ENCODE measurements at regions not wholly inside any gene's neighbourhood (a gene's known extent, or its start where the extent isn't known, plus 50 kb on each side); places are given as distances from the start of the nearest gene placed in this dataset.

- Mint-ChIP-seq H3K27me3 (ENCODE audit: low read depth) (peaks cover 51% of the 10 kb centered on the region), H3K4me1 (no peaks in the 10 kb centered on the region), H3K36me3 (ENCODE audit: low read depth) (no peaks in the 10 kb centered on the region), H3K4me3 (no peak overlapping the region), H3K9me3 (peaks cover 5% of the 10 kb centered on the region), H3K27ac (no peak overlapping the region)
- TF ChIP-seq, protein P1, sequence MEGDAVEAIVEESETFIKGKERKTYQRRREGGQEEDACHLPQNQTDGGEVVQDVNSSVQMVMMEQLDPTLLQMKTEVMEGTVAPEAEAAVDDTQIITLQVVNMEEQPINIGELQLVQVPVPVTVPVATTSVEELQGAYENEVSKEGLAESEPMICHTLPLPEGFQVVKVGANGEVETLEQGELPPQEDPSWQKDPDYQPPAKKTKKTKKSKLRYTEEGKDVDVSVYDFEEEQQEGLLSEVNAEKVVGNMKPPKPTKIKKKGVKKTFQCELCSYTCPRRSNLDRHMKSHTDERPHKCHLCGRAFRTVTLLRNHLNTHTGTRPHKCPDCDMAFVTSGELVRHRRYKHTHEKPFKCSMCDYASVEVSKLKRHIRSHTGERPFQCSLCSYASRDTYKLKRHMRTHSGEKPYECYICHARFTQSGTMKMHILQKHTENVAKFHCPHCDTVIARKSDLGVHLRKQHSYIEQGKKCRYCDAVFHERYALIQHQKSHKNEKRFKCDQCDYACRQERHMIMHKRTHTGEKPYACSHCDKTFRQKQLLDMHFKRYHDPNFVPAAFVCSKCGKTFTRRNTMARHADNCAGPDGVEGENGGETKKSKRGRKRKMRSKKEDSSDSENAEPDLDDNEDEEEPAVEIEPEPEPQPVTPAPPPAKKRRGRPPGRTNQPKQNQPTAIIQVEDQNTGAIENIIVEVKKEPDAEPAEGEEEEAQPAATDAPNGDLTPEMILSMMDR (IDR thresholded peaks at IDR 0.05; ENCODE audit: unreplicated experiment in 3 of 3): no peak
These were observed 307.0 kb upstream of the IRX5 start for GRCh38 chr16:54623636-54624035.

DNA sequence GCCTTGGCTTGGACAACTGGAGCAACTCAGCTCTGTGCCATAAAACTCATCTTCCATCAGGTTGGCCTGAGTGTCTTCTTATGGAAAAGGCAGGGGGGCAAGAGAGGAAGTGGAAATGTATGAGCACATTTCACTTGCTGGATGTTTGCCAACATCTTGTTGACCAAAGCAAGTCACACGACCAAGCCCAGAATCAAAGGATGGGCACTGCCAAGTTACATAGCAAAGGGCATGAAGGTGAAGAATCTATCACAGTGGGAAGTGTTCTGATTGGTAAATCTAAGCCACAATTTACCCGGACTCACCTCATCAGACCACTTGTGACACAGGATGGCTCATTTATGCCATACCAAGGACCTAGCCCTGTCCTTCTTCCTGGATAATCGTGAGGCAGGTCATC is 310.5 kb upstream of the IRX5 start:
- no peaks in the 10 kb centered on the region for H3K36me3 Mint-ChIP-seq (ENCODE audit: low read depth)
- TF ChIP-seq, protein P1 (IDR thresholded peaks at IDR 0.05; ENCODE audit: unreplicated experiment in 3 of 3): no peak
- peaks cover 8% of the 10 kb centered on the region for H3K9me3 Mint-ChIP-seq
- no peak overlapping the region for H3K4me3 Mint-ChIP-seq
- peaks cover 48% of the 10 kb centered on the region for H3K27me3 Mint-ChIP-seq (ENCODE audit: low read depth)
- no peak overlapping the region for H3K27ac Mint-ChIP-seq
- H3K4me1 Mint-ChIP-seq: no peaks in the 10 kb centered on the region

GRCh38 chr16:54616610-54617009 is 314.1 kb upstream of the IRX5 start:
- peaks cover 32% of the 10 kb centered on the region for H3K27me3 Mint-ChIP-seq (ENCODE audit: low read depth)
- peaks cover 10% of the 10 kb centered on the region for H3K9me3 Mint-ChIP-seq
- H3K4me3 Mint-ChIP-seq: no peak overlapping the region
- TF ChIP-seq, protein P1 (IDR thresholded peaks at IDR 0.05; ENCODE audit: unreplicated experiment in 3 of 3): no peak
- H3K27ac Mint-ChIP-seq: no peak overlapping the region
- no peaks in the 10 kb centered on the region for H3K36me3 Mint-ChIP-seq (ENCODE audit: low read depth)
- no peaks in the 10 kb centered on the region for H3K4me1 Mint-ChIP-seq

DNA sequence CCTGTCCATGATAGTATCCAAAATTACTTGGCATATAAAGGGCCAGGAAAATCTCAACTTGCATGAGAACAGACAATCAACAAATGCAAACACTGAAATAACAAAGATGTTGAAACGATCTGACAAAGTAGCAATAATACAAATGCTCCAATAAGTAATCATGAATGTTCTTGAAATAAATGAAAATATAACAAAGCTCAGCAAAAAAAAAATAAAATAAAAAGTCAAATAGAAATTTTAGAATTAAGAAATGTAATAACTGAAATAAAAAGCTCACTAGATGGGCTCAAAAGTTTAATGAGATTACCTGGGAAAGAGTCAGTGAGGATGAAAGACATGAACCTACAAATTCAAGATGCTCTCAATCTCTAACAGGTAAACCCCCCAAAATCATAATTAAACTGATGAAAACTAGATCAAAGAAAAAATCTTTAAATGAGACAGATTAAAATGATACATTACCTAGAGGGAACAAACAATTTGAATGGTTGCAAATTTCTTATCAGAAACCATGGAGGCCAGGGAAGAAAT is 319.0 kb upstream of the IRX3 start:
- no peak overlapping the region for H3K27ac Mint-ChIP-seq
- peaks cover 8% of the 10 kb centered on the region for H3K36me3 Mint-ChIP-seq (ENCODE audit: low read depth)
- H3K27me3 Mint-ChIP-seq (ENCODE audit: low read depth): peaks cover 8% of the 10 kb centered on the region
- TF ChIP-seq, protein P1 (IDR thresholded peaks at IDR 0.05; ENCODE audit: unreplicated experiment in 3 of 3): no peak
- peaks cover 43% of the 10 kb centered on the region for H3K9me3 Mint-ChIP-seq
- H3K4me3 Mint-ChIP-seq: no peak overlapping the region
- no peaks in the 10 kb centered on the region for H3K4me1 Mint-ChIP-seq

DNA sequence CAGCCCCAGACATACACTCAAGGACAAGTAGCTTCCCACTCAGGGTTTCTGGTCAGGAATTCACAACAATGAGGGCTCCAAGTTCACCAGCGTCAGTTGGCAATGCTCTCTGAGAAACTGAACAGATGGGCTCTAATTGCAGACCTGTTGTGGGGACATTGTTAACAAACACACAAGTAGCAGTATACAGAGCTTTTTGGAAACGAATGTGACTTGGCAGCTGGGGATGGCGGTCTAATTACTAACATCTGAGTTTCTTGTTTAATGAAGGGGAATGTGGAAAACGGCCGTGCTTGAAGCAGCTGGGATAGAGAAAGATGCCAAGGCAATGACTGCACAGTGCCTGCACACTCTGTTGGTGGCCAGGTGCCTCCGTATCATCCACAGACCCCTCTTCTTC is 316.1 kb upstream of the IRX3 start:
- Mint-ChIP-seq H3K27me3 (ENCODE audit: low read depth) (peaks cover 23% of the 10 kb centered on the region), H3K9me3 (peaks cover 49% of the 10 kb centered on the region), H3K36me3 (ENCODE audit: low read depth) (peaks cover 8% of the 10 kb centered on the region), H3K27ac (no peak overlapping the region), H3K4me1 (no peaks in the 10 kb centered on the region), H3K4me3 (no peak overlapping the region)
- TF ChIP-seq, protein P1 (IDR thresholded peaks at IDR 0.05; ENCODE audit: unreplicated experiment in 3 of 3): no peak

DNA sequence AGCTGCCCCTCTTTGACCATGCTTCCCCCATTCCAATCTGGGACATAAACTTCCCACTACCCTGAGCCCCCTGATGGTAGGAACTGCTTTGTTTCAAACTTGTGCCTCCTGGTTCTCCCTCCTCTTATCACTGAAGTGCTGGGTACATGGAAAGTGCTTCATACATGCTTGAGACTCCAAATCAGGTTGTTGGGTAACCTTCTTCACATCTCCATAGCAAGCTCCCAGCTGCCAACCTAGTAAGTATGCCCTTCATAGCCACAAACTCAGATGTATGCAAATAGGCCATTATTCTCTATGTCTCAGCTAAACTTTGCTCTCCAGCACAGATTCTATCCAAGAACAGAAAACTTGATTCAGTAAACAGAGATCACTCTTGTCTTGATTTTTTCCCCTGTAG is 310.6 kb upstream of the IRX3 start:
- H3K27me3 Mint-ChIP-seq (ENCODE audit: low read depth): peaks cover 65% of the 10 kb centered on the region
- H3K27ac Mint-ChIP-seq: no peak overlapping the region

More for the DNA sequence above, 310.6 kb upstream of the IRX3 start:
- no peak overlapping the region for H3K4me3 Mint-ChIP-seq
- H3K4me1 Mint-ChIP-seq: no peaks in the 10 kb centered on the region
- no peaks in the 10 kb centered on the region for H3K36me3 Mint-ChIP-seq (ENCODE audit: low read depth)
- H3K9me3 Mint-ChIP-seq: peaks cover 19% of the 10 kb centered on the region
- TF ChIP-seq, protein P1 (IDR thresholded peaks at IDR 0.05; ENCODE audit: unreplicated experiment in 3 of 3): no peak
